GM18519 (cell line): ENCODE measurements at regions not wholly inside any gene's neighbourhood (a gene's known extent, or its start where the extent isn't known, plus 50 kb on each side); places are given as distances from the start of the nearest gene placed in this dataset.
"Not testable (repeated sequence)": the region's sequence is repeated elsewhere in the genome, so short reads cannot be mapped to it uniquely, and the experiment has no call there.

Source experiments
- ATAC-seq: cut with Tn5 transposase; IDR thresholded peaks from one replicate; pipeline ENCODE4 v1.9.1; 2021; ENCODE audit warnings: mild to moderate bottlenecking, moderate library complexity; ENCODE audit not compliant: unreplicated experiment, low FRiP score

GRCh38 chr2:35831385-35831784 lies 524.2 kb upstream of the CRIM1 start:
- no peak for ATAC-seq

- ATAC-seq, result no peak
Measured at GRCh38 chr2:35830833-35831232, 524.7 kb upstream of the CRIM1 start.

GRCh38 chr2:35827086-35827485 lies 528.5 kb upstream of the CRIM1 start:
- ATAC-seq, result no peak

GRCh38 chr2:35822716-35823115 lies 532.9 kb upstream of the CRIM1 start:
- ATAC-seq, result no peak

GRCh38 chr2:35821675-35822074 lies 533.9 kb upstream of the CRIM1 start:
- ATAC-seq, result no peak

GRCh38 chr2:35820391-35820790 lies 535.2 kb upstream of the CRIM1 start:
- ATAC-seq, result no peak

- no peak for ATAC-seq
Measured at GRCh38 chr2:35819033-35819432, 536.5 kb upstream of the CRIM1 start.

GRCh38 chr2:35818359-35818758 lies 537.2 kb upstream of the CRIM1 start:
- ATAC-seq, result not testable (repeated sequence)

- ATAC-seq, result not testable (repeated sequence)
Measured at GRCh38 chr2:35814597-35814996, 541.0 kb upstream of the CRIM1 start.

GRCh38 chr2:35803126-35803525 lies 552.5 kb upstream of the CRIM1 start:
- no peak for ATAC-seq

GRCh38 chr2:35794796-35795450 lies 560.7 kb upstream of the CRIM1 start:
- ATAC-seq, result no peak

- ATAC-seq, result no peak
Measured at GRCh38 chr2:35790292-35790691, 565.3 kb upstream of the CRIM1 start.

GRCh38 chr2:35788543-35788942 lies 567.0 kb upstream of the CRIM1 start:
- ATAC-seq, result no peak

GRCh38 chr2:35787302-35788031 lies 568.1 kb upstream of the CRIM1 start:
- ATAC-seq, result no peak

- ATAC-seq, result no peak
Measured at GRCh38 chr2:35785564-35785963, 570.0 kb upstream of the CRIM1 start.

- ATAC-seq, result no peak
Measured at GRCh38 chr2:35784777-35785176, 570.8 kb upstream of the CRIM1 start.

GRCh38 chr2:35783723-35784122 lies 571.9 kb upstream of the CRIM1 start:
- no peak for ATAC-seq

GRCh38 chr2:35741556-35741955 lies 614.0 kb upstream of the CRIM1 start:
- no peak for ATAC-seq

GRCh38 chr2:35731674-35732073 lies 623.9 kb upstream of the CRIM1 start:
- ATAC-seq, result no peak

- ATAC-seq, result no peak
Measured at GRCh38 chr2:35714883-35715282, 640.7 kb upstream of the CRIM1 start.

- ATAC-seq, result no peak
Measured at GRCh38 chr2:35708411-35708923, 647.1 kb upstream of the CRIM1 start.

- ATAC-seq, result no peak
Measured at GRCh38 chr2:35688309-35688708, 667.3 kb upstream of the CRIM1 start.
